Upper lobe of left lung (tissue), 4 donors: ENCODE measurements at regions not wholly inside any gene's neighbourhood (a gene's known extent, or its start where the extent isn't known, plus 50 kb on each side); places are given as distances from the start of the nearest gene placed in this dataset.

Experiments used
- CTCF ChIP-seq, 6 experiments: fragments of 450-650 bp in 4 of 6; fragments of 200-600 bp in 2 of 6; sonication (generic) in 2 of 6; IDR thresholded peaks; one replicate each; pipeline ENCODE4 v1.5.1; 2016 to 2019; ENCODE audit warnings: antibody characterized with exemption in 6 of 6
- EP300 ChIP-seq, 4 donors: sonication (generic); formaldehyde crosslinking; IDR thresholded peaks; one replicate each; pipeline ENCODE4 v1.5.1; 2017; ENCODE audit warnings: antibody characterized with exemption in 4 of 4, control low read depth in 2 of 4
- POLR2A ChIP-seq, 4 donors: fragments of 450-650 bp; IDR thresholded peaks; one replicate each; pipeline ENCODE4 v1.5.1; 2016 to 2017; ENCODE audit warnings: antibody characterized with exemption in 4 of 4, mild to moderate bottlenecking in 2 of 4
- POLR2AphosphoS5 ChIP-seq, 2 donors: sonication (generic); formaldehyde crosslinking; IDR thresholded peaks; one replicate each; pipeline ENCODE4 v1.5.1; 2017; ENCODE audit warnings: antibody characterized with exemption in 2 of 2

- TF ChIP-seq CTCF (IDR thresholded peaks at IDR 0.05), result no peak
- TF ChIP-seq POLR2A (IDR thresholded peaks at IDR 0.05), result no peak
- no peak for TF ChIP-seq POLR2AphosphoS5 (IDR thresholded peaks at IDR 0.05)
- no peak for TF ChIP-seq EP300 (IDR thresholded peaks at IDR 0.05)
These were observed 293.5 kb upstream of the SLC39A10 start for GRCh38 chr2:195363496-195363895.
